ENCODE measurements at regions not wholly inside any gene's neighbourhood (a gene's known extent, or its start where the extent isn't known, plus 50 kb on each side); places are given as distances from the start of the nearest gene placed in this dataset.
"Not testable (repeated sequence)": the region's sequence is repeated elsewhere in the genome, so short reads cannot be mapped to it uniquely, and the experiment has no call there.

GRCh38 chr1:29416267-29417146 is 180.2 kb downstream of the PTPRU start:
- Histone ChIP-seq H3K36me3 (ENCODE audit: control insufficient read depth in 1 of 2, insufficient read depth in 2 of 2, low read length in 2 of 2) (no peaks in the 10 kb centered on the region), H3K4me1 (ENCODE audit: control insufficient read depth in 1 of 2, insufficient read depth in 2 of 2, low read length in 2 of 2) (no peaks in the 10 kb centered on the region), H3K27ac (ENCODE audit: low read length) (no peak overlapping the region), H3K4me3 (ENCODE audit: low read depth in 1 of 2, low read length in 2 of 2) (no peak overlapping the region), H3K27me3 (ENCODE audit: low read depth, low read length) (no peaks in the 10 kb centered on the region), H3K9me3 (ENCODE audit: control insufficient read depth in 1 of 2, low read length in 2 of 2) (peaks cover 0 to 6% of the 10 kb centered on the region in 2 donors)

GRCh38 chr1:29415861-29416260 is 179.5 kb downstream of the PTPRU start:
- Histone ChIP-seq H3K27me3 (ENCODE audit: low read depth, low read length) (no peaks in the 10 kb centered on the region), H3K9me3 (ENCODE audit: control insufficient read depth in 1 of 2, low read length in 2 of 2) (peaks cover 0 to 4% of the 10 kb centered on the region in 2 donors), H3K27ac (ENCODE audit: low read length) (no peak overlapping the region)

GRCh38 chr1:29415156-29415830 is 179.0 kb downstream of the PTPRU start:
- no peak overlapping the region for H3K4me3 ChIP-seq (ENCODE audit: low read depth in 1 of 2, low read length in 2 of 2)
- no peak overlapping the region for H3K27ac ChIP-seq (ENCODE audit: low read length)
- H3K4me1 ChIP-seq (ENCODE audit: control insufficient read depth in 1 of 2, insufficient read depth in 2 of 2, low read length in 2 of 2), result no peaks in the 10 kb centered on the region
- H3K9me3 ChIP-seq (ENCODE audit: control insufficient read depth in 1 of 2, low read length in 2 of 2), result no peaks in the 10 kb centered on the region
- no peaks in the 10 kb centered on the region for H3K27me3 ChIP-seq (ENCODE audit: low read depth, low read length)
- no peaks in the 10 kb centered on the region for H3K36me3 ChIP-seq (ENCODE audit: control insufficient read depth in 1 of 2, insufficient read depth in 2 of 2, low read length in 2 of 2)

More at GRCh38 chr1:29415861-29416260, 179.5 kb downstream of the PTPRU start:
- Histone ChIP-seq H3K4me1 (ENCODE audit: control insufficient read depth in 1 of 2, insufficient read depth in 2 of 2, low read length in 2 of 2) (no peaks in the 10 kb centered on the region), H3K36me3 (ENCODE audit: control insufficient read depth in 1 of 2, insufficient read depth in 2 of 2, low read length in 2 of 2) (no peaks in the 10 kb centered on the region), H3K4me3 (ENCODE audit: low read depth in 1 of 2, low read length in 2 of 2) (no peak overlapping the region)

GRCh38 chr1:29414086-29414485 is 177.8 kb downstream of the PTPRU start:
- no peaks in the 10 kb centered on the region for H3K36me3 ChIP-seq (ENCODE audit: control insufficient read depth in 1 of 2, insufficient read depth in 2 of 2, low read length in 2 of 2)
- H3K9me3 ChIP-seq (ENCODE audit: control insufficient read depth in 1 of 2, low read length in 2 of 2), result no peaks in the 10 kb centered on the region
- H3K27ac ChIP-seq (ENCODE audit: low read length), result no peak overlapping the region
- no peaks in the 10 kb centered on the region for H3K27me3 ChIP-seq (ENCODE audit: low read depth, low read length)
- no peaks in the 10 kb centered on the region for H3K4me1 ChIP-seq (ENCODE audit: control insufficient read depth in 1 of 2, insufficient read depth in 2 of 2, low read length in 2 of 2)
- H3K4me3 ChIP-seq (ENCODE audit: low read depth in 1 of 2, low read length in 2 of 2), result no peak overlapping the region

- no peaks in the 10 kb centered on the region for H3K27me3 ChIP-seq (ENCODE audit: low read depth, low read length)
- no peaks in the 10 kb centered on the region for H3K36me3 ChIP-seq (ENCODE audit: control insufficient read depth in 1 of 2, insufficient read depth in 2 of 2, low read length in 2 of 2)
- H3K27ac ChIP-seq (ENCODE audit: low read length), result no peak overlapping the region
- no peaks in the 10 kb centered on the region for H3K4me1 ChIP-seq (ENCODE audit: control insufficient read depth in 1 of 2, insufficient read depth in 2 of 2, low read length in 2 of 2)
- no peak overlapping the region for H3K4me3 ChIP-seq (ENCODE audit: low read depth in 1 of 2, low read length in 2 of 2)
- no peaks in the 10 kb centered on the region for H3K9me3 ChIP-seq (ENCODE audit: control insufficient read depth in 1 of 2, low read length in 2 of 2)
Observed at GRCh38 chr1:29413661-29414060, 177.3 kb downstream of the PTPRU start.

- H3K4me1 ChIP-seq (ENCODE audit: control insufficient read depth in 1 of 2, insufficient read depth in 2 of 2, low read length in 2 of 2), result no peaks in the 10 kb centered on the region
- no peaks in the 10 kb centered on the region for H3K9me3 ChIP-seq (ENCODE audit: control insufficient read depth in 1 of 2, low read length in 2 of 2)
- H3K27me3 ChIP-seq (ENCODE audit: low read depth, low read length), result no peaks in the 10 kb centered on the region
- H3K36me3 ChIP-seq (ENCODE audit: control insufficient read depth in 1 of 2, insufficient read depth in 2 of 2, low read length in 2 of 2), result no peaks in the 10 kb centered on the region
- H3K27ac ChIP-seq (ENCODE audit: low read length), result no peak overlapping the region
- no peak overlapping the region for H3K4me3 ChIP-seq (ENCODE audit: low read depth in 1 of 2, low read length in 2 of 2)
Observed at GRCh38 chr1:29412591-29412990, 176.3 kb downstream of the PTPRU start.

GRCh38 chr1:29410476-29410875 is 174.2 kb downstream of the PTPRU start:
- H3K36me3 ChIP-seq (ENCODE audit: control insufficient read depth in 1 of 2, insufficient read depth in 2 of 2, low read length in 2 of 2), result no peaks in the 10 kb centered on the region
- H3K27ac ChIP-seq (ENCODE audit: low read length), result no peak overlapping the region
- no peaks in the 10 kb centered on the region for H3K9me3 ChIP-seq (ENCODE audit: control insufficient read depth in 1 of 2, low read length in 2 of 2)
- H3K4me1 ChIP-seq (ENCODE audit: control insufficient read depth in 1 of 2, insufficient read depth in 2 of 2, low read length in 2 of 2), result no peaks in the 10 kb centered on the region
- H3K27me3 ChIP-seq (ENCODE audit: low read depth, low read length), result no peaks in the 10 kb centered on the region
- H3K4me3 ChIP-seq (ENCODE audit: low read depth in 1 of 2, low read length in 2 of 2), result no peak overlapping the region

- H3K9me3 ChIP-seq (ENCODE audit: control insufficient read depth in 1 of 2, low read length in 2 of 2), result no peaks in the 10 kb centered on the region
- no peaks in the 10 kb centered on the region for H3K36me3 ChIP-seq (ENCODE audit: control insufficient read depth in 1 of 2, insufficient read depth in 2 of 2, low read length in 2 of 2)
- H3K4me1 ChIP-seq (ENCODE audit: control insufficient read depth in 1 of 2, insufficient read depth in 2 of 2, low read length in 2 of 2), result no peaks in the 10 kb centered on the region
- H3K4me3 ChIP-seq (ENCODE audit: low read depth in 1 of 2, low read length in 2 of 2), result no peak overlapping the region
- no peak overlapping the region for H3K27ac ChIP-seq (ENCODE audit: low read length)
- no peaks in the 10 kb centered on the region for H3K27me3 ChIP-seq (ENCODE audit: low read depth, low read length)
Observed at GRCh38 chr1:29409616-29410015, 173.3 kb downstream of the PTPRU start.

GRCh38 chr1:29408831-29409605 is 172.7 kb downstream of the PTPRU start:
- Histone ChIP-seq H3K4me1 (ENCODE audit: control insufficient read depth in 1 of 2, insufficient read depth in 2 of 2, low read length in 2 of 2) (no peaks in the 10 kb centered on the region), H3K27me3 (ENCODE audit: low read depth, low read length) (no peaks in the 10 kb centered on the region), H3K36me3 (ENCODE audit: control insufficient read depth in 1 of 2, insufficient read depth in 2 of 2, low read length in 2 of 2) (no peaks in the 10 kb centered on the region), H3K9me3 (ENCODE audit: control insufficient read depth in 1 of 2, low read length in 2 of 2) (no peaks in the 10 kb centered on the region), H3K27ac (ENCODE audit: low read length) (no peak overlapping the region), H3K4me3 (ENCODE audit: low read depth in 1 of 2, low read length in 2 of 2) (no peak overlapping the region)

- Histone ChIP-seq H3K4me1 (ENCODE audit: control insufficient read depth in 1 of 2, insufficient read depth in 2 of 2, low read length in 2 of 2) (no peaks in the 10 kb centered on the region), H3K4me3 (ENCODE audit: low read depth in 1 of 2, low read length in 2 of 2) (no peak overlapping the region), H3K9me3 (ENCODE audit: control insufficient read depth in 1 of 2, low read length in 2 of 2) (no peaks in the 10 kb centered on the region), H3K27ac (ENCODE audit: low read length) (no peak overlapping the region), H3K27me3 (ENCODE audit: low read depth, low read length) (no peaks in the 10 kb centered on the region), H3K36me3 (ENCODE audit: control insufficient read depth in 1 of 2, insufficient read depth in 2 of 2, low read length in 2 of 2) (no peaks in the 10 kb centered on the region)
Observed at GRCh38 chr1:29406814-29407213, 170.5 kb downstream of the PTPRU start.

- not testable (repeated sequence) for H3K4me1 ChIP-seq (ENCODE audit: control insufficient read depth in 1 of 2, insufficient read depth in 2 of 2, low read length in 2 of 2); H3K9me3 ChIP-seq (ENCODE audit: control insufficient read depth in 1 of 2, low read length in 2 of 2); H3K27ac ChIP-seq (ENCODE audit: low read length); H3K4me3 ChIP-seq (ENCODE audit: low read depth in 1 of 2, low read length in 2 of 2); H3K27me3 ChIP-seq (ENCODE audit: low read depth, low read length); H3K36me3 ChIP-seq (ENCODE audit: control insufficient read depth in 1 of 2, insufficient read depth in 2 of 2, low read length in 2 of 2)
Observed at GRCh38 chr1:29400203-29400602, 163.9 kb downstream of the PTPRU start.
